GM19372 (cell line): ENCODE measurements at regions not wholly inside any gene's neighbourhood (a gene's known extent, or its start where the extent isn't known, plus 50 kb on each side); places are given as distances from the start of the nearest gene placed in this dataset.

ENCODE experiments used
- ATAC-seq: cut with Tn5 transposase; IDR thresholded peaks from one replicate; pipeline ENCODE4 v1.9.1; 2021; ENCODE audit warnings: mild to moderate bottlenecking, low read depth, moderate library complexity; ENCODE audit not compliant: unreplicated experiment

DNA sequence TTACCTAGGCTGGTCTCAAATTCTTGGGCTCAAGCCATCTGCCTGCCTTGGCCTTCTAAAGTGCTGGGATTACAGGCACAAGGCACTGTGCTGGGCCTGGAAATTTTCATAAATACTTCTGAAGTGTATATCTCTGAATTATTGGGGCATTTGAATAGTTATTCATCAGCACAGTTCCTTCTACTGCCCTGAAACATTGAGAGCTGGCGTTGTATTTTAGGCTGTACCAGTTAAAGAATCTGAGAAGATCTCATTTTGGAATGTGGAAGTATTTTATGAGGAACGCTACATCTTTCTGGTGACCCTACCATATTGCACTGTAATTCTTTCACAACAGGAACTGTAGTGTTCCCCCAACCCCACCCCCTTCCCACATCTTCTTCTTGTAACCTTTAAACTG is 349.0 kb upstream of the RGS6 start:
- no peak for ATAC-seq

DNA sequence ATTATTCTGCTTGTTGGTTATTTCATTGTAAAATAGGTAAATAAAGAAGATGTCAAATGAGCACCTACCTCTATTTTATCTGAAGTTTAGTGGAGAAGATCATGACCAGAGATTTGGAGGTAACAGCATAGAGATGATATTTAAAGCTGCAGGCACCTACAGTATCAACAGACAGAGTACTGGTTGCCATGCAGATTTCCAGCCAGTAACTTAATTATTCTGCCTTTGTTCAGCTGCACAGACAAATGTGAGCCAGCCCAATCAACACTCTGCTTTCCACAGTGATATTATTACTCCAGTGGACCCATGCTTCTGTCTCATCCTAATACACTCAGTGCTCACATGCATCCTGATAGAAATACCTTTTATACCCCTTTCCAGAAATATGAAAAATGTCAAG is 348.5 kb upstream of the RGS6 start:
- no peak for ATAC-seq

DNA sequence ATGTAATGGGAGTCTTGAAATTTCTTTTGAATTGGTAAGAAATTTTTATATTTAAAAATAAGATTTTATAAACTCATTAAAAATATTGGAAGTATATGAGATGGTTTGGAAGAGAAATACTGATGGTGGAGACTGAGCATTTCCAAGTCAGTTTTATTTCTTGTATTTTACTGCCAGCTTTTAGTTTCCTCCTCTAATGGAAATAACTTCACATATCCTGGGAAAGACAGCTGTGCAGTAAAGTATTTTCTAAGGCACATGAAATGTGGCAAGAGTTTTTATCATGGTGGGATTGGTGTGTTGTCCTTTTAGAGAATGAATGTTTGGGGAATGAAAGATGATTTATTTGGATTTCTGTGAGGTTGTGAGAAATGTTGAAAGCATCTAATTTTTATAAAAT is 346.9 kb upstream of the RGS6 start:
- no peak for ATAC-seq

DNA sequence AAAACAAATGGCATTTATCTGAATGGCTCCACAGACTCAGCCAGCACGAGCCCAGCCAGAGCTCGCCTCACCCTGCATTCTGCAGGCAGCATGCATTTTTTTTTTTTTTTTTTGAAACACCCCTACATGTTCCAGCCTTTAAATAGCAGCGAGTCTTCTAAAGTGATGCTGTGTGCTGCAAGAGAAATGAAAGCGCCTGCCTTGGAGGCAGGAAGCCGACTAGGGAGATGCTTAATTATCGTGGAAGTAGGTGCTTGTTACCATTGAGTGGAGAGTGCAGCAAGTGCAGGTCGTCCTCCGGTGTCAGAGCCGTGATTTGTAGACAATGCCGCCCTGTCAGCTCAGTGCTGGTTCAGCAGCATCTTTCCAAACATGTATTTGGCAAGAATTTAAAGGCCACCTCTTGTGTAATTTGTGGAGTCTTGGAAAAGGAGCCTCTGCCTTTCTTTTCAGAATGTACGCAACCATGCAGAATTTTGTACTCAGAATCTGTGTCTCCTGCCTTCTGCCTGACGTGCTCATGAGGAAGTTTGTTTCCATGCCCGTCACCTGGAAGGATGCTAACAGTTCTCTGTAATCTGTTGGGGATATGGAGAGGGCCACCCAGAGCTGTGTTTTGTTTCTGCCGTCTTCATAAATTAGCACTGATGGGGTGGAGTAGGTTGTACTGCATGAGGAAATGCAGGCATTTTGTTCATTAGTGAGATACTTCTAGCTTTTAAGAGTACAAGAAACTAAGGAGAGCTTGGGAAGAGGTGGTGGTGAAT is 345.9 kb upstream of the RGS6 start:
- ATAC-seq: no peak

DNA sequence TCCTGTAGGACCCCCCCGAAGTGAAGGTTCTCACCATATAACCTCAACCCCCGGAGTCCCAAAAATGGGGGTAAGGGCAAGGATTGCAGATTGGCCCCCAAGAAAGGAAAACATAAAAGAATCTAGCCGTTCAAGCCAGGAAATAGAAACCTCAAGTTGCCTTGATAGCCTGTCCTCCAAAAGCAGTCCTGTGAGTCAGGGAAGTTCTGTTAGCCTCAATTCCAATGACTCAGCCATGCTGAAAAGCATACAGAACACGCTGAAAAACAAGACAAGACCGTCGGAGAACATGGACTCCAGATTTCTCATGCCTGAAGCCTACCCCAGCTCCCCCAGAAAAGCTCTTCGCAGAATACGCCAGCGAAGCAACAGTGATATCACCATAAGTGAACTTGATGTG is 344.2 kb upstream of the RGS6 start:
- no peak for ATAC-seq

- ATAC-seq: no peak
These were observed 343.5 kb upstream of the RGS6 start for GRCh38 chr14:71588576-71589215.

- no peak for ATAC-seq
These were observed 342.6 kb upstream of the RGS6 start for GRCh38 chr14:71589609-71590008.

DNA sequence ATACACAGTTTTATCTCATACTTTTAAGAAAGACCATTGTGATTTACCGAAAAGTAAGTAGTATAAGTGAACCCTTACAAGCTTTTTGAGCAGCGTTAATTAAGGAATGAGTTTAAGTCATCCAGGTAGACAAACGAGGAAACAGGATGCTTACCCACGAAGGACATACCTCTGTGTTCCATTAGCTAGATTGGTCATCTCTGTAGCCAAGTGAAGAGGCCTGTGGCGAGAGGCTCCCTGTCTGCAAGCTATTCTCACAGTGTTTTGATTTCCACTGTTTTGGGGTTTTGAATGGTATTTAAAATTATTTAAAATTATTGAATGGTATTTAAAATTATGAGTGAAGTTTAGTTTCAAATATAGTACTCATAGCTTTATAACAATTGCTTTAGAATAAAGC is 342.1 kb upstream of the RGS6 start:
- no peak for ATAC-seq

GRCh38 chr14:71591231-71591630 is 341.0 kb upstream of the RGS6 start:
- no peak for ATAC-seq

- no peak for ATAC-seq
These were observed 340.3 kb upstream of the RGS6 start for GRCh38 chr14:71591929-71592328.

- no peak for ATAC-seq
These were observed 339.9 kb upstream of the RGS6 start for GRCh38 chr14:71592361-71592760.

DNA sequence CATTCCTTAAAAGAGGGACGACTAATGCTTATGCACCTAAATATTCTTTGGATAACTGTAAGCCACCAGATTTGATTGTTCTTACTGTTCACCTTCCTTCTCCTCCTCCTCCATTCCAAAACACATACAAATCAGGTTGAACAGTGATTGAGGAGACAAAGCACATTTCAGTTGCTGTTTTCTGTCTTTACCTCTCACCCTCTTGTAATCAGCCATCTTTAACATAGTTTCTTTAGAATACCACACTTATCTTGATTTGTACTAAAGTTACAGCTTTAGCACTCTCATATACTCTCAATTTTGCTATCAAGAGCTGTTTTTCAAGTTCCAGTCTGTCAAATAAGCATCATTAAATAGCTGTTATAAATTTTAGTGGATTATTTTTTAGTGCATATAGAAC is 338.3 kb upstream of the RGS6 start:
- ATAC-seq: no peak

GRCh38 chr14:71594821-71595220 is 337.4 kb upstream of the RGS6 start:
- ATAC-seq: no peak

GRCh38 chr14:71595441-71595840 is 336.8 kb upstream of the RGS6 start:
- no peak for ATAC-seq

GRCh38 chr14:71597287-71597920 is 334.8 kb upstream of the RGS6 start:
- ATAC-seq: no peak

- peak; percentile 62 for ATAC-seq
These were observed 334.1 kb upstream of the RGS6 start for GRCh38 chr14:71597955-71598660.

DNA sequence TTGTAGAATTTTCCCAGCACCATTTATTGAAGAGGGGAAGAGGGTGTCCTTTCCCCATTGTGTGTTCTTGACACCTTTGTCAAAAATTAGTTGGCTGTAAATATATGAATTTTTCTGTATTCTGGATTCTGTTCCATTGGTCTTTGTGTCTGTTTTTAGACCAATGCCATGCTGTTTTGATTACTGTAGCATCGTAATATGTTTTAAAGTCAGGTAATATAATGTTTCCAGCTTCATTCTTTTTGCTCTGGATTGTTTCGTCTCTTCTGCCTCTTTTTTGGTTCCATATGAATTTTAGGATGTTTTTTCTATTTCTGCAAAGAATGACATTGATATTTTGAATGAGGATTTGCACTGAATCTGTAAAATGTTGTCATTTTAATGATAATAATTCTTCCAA is 331.9 kb upstream of the RGS6 start:
- ATAC-seq: no peak

- ATAC-seq: no peak
These were observed 329.7 kb upstream of the RGS6 start for GRCh38 chr14:71602524-71602923.

GRCh38 chr14:71604231-71604630 is 328.0 kb upstream of the RGS6 start:
- no peak for ATAC-seq

DNA sequence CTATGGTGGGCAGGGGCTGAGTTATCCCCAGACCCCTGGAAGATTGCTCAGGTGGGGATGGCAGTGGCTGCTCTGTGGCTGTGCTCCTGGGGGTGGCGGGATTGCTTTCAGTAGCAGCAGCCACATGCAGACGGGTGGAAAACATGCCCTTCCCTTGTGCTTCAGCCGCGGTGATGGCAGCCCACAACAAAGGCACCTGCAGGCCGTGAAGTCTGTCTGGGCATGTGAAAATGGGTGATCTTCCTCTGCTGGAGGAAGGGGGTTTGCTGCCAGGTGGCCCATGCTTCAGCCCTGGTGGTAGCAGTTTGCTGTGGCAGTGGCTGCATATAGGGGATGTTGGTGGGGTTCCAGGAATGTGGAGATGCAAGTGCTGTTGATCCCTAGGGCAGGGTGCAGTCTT is 326.2 kb upstream of the RGS6 start:
- no peak for ATAC-seq

DNA sequence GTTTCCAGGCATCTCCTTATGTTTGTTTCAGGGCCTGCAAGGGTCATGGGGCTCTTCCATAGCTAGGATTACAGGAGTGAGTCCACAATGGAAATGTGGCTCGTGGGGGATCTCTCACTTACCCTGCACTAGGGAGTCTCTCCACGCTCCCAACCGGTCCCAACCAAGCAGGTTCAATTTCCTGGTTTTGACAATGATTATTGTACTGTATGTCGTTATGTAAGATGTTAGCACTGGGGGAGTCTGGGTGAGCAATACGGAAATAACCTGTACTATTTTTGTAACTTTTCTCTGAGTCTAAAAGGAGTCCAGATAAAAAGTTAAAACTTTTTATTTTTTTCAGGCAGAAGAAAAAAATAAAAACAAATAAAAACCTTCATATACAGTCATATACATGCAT is 325.7 kb upstream of the RGS6 start:
- no peak for ATAC-seq
